ENCODE measurements at regions not wholly inside any gene's neighbourhood (a gene's known extent, or its start where the extent isn't known, plus 50 kb on each side); places are given as distances from the start of the nearest gene placed in this dataset.

DNA sequence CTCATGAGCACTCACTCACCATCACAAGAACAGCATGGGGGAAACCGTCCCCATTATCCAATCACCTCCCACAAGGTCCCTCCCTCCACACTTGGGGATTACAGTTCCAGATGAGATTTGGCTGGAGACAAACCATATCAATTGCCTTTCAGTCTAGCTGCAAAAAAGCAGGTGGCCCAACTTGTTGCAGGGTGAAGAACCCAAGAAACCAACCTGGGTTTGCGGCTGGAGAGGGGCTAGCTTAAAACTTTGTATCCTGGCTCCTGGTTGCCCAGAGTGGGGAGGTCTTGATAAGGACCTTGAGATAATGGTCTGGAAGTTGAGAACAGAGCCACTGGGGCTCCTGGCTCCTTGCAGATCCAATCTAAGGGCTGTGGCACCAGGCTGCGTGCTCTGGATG, 122.8 kb upstream of the PCBD1 start:
- H3K4me1 ChIP-seq (ENCODE audit: control insufficient read depth, insufficient read depth, low read length): no peaks in the 10 kb centered on the region
- POLR2A ChIA-PET: no interaction called here
- H3K36me3 ChIP-seq (ENCODE audit: control insufficient read depth in 2 of 2, insufficient read depth in 1 of 2, low read length in 2 of 2): no peaks in the 10 kb centered on the region
- H3K9me3 ChIP-seq (ENCODE audit: control insufficient read depth, insufficient read depth, low read depth, low read length): no peaks in the 10 kb centered on the region
- no peak overlapping the region for H3K4me3 ChIP-seq (ENCODE audit: low read depth, low read length)
- CTCF ChIA-PET: interaction anchor here (0.7 to 1.6 kb wide), 2 partner anchors 19 to 259 kb away, joined by 4 read pairs; no protein-coding TSS in a partner anchor
- TF ChIP-seq SCRT1 (tag by site-specific recombination; IDR thresholded peaks at IDR 0.05; ENCODE audit: borderline replicate concordance) (no peak), SCRT2 (tag by site-specific recombination; IDR thresholded peaks at IDR 0.05) (peak; percentile 52; the same call in 1 of the 2 replicates), SP3 (tag by site-specific recombination; IDR thresholded peaks at IDR 0.05) (no peak)
- H3K27ac ChIP-seq (ENCODE audit: extremely low read depth, low read depth, low read length): no peak overlapping the region

DNA sequence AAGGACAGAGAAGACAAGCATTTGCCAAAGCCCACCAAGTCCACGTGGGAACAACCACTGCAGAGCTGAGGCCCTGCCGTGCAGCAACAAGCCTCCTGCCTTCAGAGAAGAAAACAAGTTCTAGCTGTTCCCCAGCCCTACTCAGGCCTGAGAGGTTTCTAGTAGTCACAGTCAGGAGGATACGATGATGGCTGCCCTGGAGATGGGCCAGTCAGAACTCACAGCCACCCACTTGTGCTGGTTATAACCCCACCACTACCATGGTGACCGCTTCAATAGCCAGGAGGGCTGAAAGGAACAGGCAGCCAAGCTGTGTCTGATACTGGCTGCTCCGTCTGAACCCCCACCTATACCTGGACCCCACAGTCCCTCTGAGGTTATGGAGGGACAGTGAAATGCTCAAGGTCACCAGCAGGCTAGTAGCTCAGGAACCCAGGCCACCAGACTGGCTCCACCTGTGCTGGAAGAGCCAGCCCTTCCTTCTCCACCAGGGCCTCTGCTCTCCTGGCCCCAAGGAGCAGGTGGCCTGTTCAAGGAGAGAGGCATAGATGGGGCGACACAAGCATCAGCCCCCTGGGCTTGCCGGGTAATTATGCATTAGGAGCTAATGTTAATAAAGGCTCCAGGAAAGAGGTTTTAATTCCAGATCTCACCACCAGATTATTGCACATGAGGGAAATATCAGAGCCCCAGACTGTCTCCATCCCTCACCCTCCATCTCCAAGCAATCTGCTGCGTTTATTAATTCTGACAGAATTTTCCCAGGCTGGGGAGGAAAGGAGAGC, 125.8 kb upstream of the PCBD1 start:
- H3K4me3 ChIP-seq (ENCODE audit: low read depth, low read length): no peak overlapping the region
- TF ChIP-seq KLF7 (tag by site-specific recombination; IDR thresholded peaks at IDR 0.05; ENCODE audit: borderline replicate concordance): no peak
- TF ChIP-seq, protein P1, sequence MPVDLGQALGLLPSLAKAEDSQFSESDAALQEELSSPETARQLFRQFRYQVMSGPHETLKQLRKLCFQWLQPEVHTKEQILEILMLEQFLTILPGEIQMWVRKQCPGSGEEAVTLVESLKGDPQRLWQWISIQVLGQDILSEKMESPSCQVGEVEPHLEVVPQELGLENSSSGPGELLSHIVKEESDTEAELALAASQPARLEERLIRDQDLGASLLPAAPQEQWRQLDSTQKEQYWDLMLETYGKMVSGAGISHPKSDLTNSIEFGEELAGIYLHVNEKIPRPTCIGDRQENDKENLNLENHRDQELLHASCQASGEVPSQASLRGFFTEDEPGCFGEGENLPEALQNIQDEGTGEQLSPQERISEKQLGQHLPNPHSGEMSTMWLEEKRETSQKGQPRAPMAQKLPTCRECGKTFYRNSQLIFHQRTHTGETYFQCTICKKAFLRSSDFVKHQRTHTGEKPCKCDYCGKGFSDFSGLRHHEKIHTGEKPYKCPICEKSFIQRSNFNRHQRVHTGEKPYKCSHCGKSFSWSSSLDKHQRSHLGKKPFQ (tag by site-specific recombination; IDR thresholded peaks at IDR 0.05): no peak
- no peak for TF ChIP-seq ZNF114 (tag by site-specific recombination; IDR thresholded peaks at IDR 0.05)
- TF ChIP-seq SCRT1 (tag by site-specific recombination; IDR thresholded peaks at IDR 0.05; ENCODE audit: borderline replicate concordance): no peak
- no peak for TF ChIP-seq ZNF792 (tag by site-specific recombination; IDR thresholded peaks at IDR 0.05)
- TF ChIP-seq, protein P2, sequence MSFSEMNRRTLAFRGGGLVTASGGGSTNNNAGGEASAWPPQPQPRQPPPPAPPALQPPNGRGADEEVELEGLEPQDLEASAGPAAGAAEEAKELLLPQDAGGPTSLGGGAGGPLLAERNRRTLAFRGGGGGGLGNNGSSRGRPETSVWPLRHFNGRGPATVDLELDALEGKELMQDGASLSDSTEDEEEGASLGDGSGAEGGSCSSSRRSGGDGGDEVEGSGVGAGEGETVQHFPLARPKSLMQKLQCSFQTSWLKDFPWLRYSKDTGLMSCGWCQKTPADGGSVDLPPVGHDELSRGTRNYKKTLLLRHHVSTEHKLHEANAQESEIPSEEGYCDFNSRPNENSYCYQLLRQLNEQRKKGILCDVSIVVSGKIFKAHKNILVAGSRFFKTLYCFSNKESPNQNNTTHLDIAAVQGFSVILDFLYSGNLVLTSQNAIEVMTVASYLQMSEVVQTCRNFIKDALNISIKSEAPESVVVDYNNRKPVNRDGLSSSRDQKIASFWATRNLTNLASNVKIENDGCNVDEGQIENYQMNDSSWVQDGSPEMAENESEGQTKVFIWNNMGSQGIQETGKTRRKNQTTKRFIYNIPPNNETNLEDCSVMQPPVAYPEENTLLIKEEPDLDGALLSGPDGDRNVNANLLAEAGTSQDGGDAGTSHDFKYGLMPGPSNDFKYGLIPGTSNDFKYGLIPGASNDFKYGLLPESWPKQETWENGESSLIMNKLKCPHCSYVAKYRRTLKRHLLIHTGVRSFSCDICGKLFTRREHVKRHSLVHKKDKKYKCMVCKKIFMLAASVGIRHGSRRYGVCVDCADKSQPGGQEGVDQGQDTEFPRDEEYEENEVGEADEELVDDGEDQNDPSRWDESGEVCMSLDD (tag by site-specific recombination; IDR thresholded peaks at IDR 0.05): no peak
- TF ChIP-seq ZNF121 (tag by site-specific recombination; IDR thresholded peaks at IDR 0.05): no peak
- no peak for TF ChIP-seq ZNF37A (tag by site-specific recombination; IDR thresholded peaks at IDR 0.05)
- no peak for TF ChIP-seq IKZF3 (tag by site-specific recombination; IDR thresholded peaks at IDR 0.05)
- TF ChIP-seq GLI2 (tag by site-specific recombination; IDR thresholded peaks at IDR 0.05; ENCODE audit: borderline replicate concordance, low read depth): no peak
- TF ChIP-seq ZNF548 (tag by site-specific recombination; IDR thresholded peaks at IDR 0.05): no peak
- TF ChIP-seq, protein P3, sequence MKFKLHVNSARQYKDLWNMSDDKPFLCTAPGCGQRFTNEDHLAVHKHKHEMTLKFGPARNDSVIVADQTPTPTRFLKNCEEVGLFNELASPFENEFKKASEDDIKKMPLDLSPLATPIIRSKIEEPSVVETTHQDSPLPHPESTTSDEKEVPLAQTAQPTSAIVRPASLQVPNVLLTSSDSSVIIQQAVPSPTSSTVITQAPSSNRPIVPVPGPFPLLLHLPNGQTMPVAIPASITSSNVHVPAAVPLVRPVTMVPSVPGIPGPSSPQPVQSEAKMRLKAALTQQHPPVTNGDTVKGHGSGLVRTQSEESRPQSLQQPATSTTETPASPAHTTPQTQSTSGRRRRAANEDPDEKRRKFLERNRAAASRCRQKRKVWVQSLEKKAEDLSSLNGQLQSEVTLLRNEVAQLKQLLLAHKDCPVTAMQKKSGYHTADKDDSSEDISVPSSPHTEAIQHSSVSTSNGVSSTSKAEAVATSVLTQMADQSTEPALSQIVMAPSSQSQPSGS (tag by site-specific recombination; IDR thresholded peaks at IDR 0.05; ENCODE audit: low read depth): no peak
- TF ChIP-seq ZNF19 (tag by site-specific recombination; IDR thresholded peaks at IDR 0.05; ENCODE audit: low read depth): no peak
- no peak for TF ChIP-seq ZNF660 (tag by site-specific recombination; IDR thresholded peaks at IDR 0.05)
- H3K27ac ChIP-seq (ENCODE audit: extremely low read depth, low read depth, low read length): no peak overlapping the region
- no peaks in the 10 kb centered on the region for H3K36me3 ChIP-seq (ENCODE audit: control insufficient read depth in 2 of 2, insufficient read depth in 1 of 2, low read length in 2 of 2)
- no peaks in the 10 kb centered on the region for H3K9me3 ChIP-seq (ENCODE audit: control insufficient read depth, insufficient read depth, low read depth, low read length)
- ChIA-PET CTCF (no interaction called here), POLR2A (no interaction called here)
- no peaks in the 10 kb centered on the region for H3K4me1 ChIP-seq (ENCODE audit: control insufficient read depth, insufficient read depth, low read length)

All from HEK293 (cell line).